ENCODE measurements at regions not wholly inside any gene's neighbourhood (a gene's known extent, or its start where the extent isn't known, plus 50 kb on each side); places are given as distances from the start of the nearest gene placed in this dataset.
"Not testable (repeated sequence)": the region's sequence is repeated elsewhere in the genome, so short reads cannot be mapped to it uniquely, and the experiment has no call there.

GRCh38 chr1:182259968-182260367 is 131.6 kb downstream of the GLUL start:
- DNase-seq (ENCODE audit: low read depth in 2 of 2): no peak

DNA sequence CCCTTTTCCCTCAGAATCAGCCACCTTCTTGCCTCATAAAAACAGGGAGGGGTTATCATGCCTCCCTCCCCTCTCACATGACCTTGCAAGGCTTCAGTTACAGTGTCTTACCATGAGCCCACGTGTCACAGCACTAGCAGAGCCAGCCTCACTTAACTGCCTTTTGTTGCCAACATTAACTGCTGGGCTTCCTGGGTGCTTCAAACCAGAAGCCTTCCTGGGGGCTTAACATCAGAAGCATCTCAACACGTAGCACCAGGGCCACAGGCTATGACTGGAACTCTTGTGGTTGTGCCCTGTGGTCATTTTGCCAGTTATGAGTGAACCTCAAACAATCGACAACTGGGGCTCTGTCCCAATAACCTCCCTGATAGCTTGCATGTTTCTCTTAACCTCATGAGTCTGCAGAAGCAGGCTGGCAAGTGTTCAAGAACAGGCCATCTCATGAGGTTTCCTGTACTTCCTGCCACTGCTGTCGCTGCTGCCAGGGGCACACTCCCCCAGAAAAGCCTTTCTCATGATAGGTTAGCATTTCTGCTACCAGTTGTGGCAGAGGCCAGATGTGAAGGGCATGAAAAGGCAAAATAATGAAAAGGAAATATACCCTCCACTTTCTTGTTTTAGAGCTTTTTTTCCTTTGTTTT is 132.2 kb downstream of the GLUL start:
- peak; percentile 6 to 12 for DNase-seq (ENCODE audit: low read depth in 2 of 2)

- DNase-seq (ENCODE audit: low read depth in 2 of 2): no peak
Measured at GRCh38 chr1:182257369-182258063, 134.1 kb downstream of the GLUL start.

GRCh38 chr1:182256931-182257330 is 134.7 kb downstream of the GLUL start:
- no peak for DNase-seq (ENCODE audit: low read depth in 2 of 2)

- no peak for DNase-seq (ENCODE audit: low read depth in 2 of 2)
Measured at GRCh38 chr1:182255494-182255893, 136.1 kb downstream of the GLUL start.

GRCh38 chr1:182253319-182253860 is 138.2 kb downstream of the GLUL start:
- no peak for DNase-seq (ENCODE audit: low read depth in 2 of 2)

- no peak for DNase-seq (ENCODE audit: low read depth in 2 of 2)
Measured at GRCh38 chr1:182251561-182251960, 140.0 kb downstream of the GLUL start.

DNA sequence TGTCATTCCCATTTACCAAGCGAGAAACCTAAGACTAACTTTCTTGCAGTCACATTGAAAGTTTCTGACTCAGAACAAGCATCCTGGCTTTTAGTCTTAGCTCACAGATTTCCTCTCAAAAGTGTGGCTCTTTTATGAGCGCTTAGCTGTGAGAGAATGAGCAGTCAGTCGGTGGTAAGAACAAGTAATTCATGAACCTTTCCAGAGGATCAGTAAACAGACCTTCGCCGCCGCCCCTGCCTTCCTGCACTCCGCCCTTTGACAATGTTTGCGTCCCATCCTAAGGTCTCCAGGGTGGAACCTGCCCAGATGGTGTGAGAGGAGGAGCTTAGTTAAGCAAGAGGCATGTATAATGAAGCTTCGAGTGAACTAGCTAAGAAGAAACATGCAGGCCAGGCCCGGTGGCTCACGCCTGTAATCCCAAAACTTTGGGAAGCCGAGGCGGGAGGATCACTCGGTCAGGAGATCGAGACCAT is 142.4 kb downstream of the GLUL start:
- DNase-seq (ENCODE audit: low read depth in 2 of 2): no peak

- DNase-seq (ENCODE audit: low read depth in 2 of 2): no peak
Measured at GRCh38 chr1:182248721-182249120, 142.9 kb downstream of the GLUL start.

GRCh38 chr1:182247813-182248212 is 143.8 kb downstream of the GLUL start:
- DNase-seq (ENCODE audit: low read depth in 2 of 2): not testable (repeated sequence)

DNA sequence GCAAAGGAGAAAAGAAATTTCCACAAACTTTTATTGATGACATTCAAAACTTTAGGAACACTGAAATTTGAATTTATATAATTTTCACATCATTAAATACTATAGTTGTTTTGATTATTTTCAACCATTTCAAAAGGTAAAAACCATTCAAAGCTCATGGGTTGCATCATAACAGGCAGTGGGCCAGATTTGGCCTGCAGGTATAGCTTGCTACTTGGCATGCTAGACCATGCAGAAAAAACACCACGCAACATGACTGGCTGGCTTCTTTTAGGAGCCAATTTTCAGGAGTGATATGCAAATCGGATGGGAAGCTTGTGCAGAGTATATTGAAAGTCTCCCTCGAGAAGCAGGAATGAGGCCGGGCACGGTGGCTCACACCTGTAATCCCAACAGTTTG is 144.8 kb downstream of the GLUL start:
- DNase-seq (ENCODE audit: low read depth in 2 of 2): no peak

GRCh38 chr1:182245040-182245439 is 146.6 kb downstream of the GLUL start:
- DNase-seq (ENCODE audit: low read depth in 2 of 2): no peak

GRCh38 chr1:182244451-182244850 is 147.1 kb downstream of the GLUL start:
- no peak for DNase-seq (ENCODE audit: low read depth in 2 of 2)

DNA sequence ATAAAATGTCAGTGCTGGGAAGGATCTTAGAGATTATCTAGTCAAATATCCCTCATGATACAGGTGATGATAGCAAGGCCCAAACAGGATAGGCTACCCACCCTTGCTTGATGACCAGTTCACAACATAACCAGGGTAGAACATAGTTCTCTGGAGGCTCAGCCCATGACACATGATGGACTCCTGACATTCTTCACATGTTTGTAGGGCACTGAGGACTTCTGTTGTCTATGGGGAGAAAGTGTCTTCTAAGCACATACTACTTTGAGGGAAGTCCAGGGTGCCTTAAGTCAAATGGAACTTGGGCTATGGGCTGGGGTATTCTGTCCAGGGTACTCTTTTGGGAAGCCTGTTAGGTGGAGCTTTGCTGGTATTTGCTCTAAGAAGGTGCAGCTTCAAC is 148.9 kb downstream of the GLUL start:
- no peak for DNase-seq (ENCODE audit: low read depth in 2 of 2)

DNA sequence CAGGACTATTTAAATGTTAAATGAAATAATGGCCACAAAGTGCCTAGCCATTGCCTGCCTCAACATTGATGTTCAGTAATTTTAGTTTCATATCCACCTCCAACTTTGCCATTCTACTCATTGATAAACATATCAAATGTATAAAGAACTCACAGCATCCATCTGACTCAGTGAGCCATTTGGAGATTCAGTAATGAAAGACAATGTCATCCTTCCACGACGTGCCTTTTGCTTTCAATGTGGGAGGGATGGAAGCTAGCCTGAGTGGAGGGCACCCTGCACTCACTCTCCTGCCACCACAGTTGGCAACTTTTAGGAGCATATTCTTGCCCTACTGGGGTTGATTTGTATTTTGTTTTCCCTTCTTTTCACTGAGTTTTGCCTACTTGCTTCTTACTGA is 151.5 kb downstream of the GLUL start:
- DNase-seq (ENCODE audit: low read depth in 2 of 2): no peak

DNA sequence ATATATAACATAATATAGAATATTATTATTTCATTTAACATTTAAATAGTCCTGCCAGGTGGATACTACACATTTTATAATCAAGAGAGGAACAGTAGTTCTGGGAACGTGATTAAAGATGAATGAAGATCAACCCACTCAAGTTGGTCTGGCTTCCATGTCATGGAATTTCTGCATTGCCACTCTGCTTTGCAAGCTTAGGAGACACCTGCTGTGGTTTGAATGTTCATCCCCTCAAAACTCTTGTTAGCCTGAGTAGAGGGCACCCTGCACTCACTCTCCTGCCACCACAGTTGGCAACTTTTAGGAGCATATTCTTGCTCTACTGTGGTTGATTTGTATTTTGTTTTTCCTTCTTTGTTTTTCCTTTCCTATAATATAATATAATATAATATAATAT is 153.2 kb downstream of the GLUL start:
- DNase-seq (ENCODE audit: low read depth in 2 of 2): no peak

DNA sequence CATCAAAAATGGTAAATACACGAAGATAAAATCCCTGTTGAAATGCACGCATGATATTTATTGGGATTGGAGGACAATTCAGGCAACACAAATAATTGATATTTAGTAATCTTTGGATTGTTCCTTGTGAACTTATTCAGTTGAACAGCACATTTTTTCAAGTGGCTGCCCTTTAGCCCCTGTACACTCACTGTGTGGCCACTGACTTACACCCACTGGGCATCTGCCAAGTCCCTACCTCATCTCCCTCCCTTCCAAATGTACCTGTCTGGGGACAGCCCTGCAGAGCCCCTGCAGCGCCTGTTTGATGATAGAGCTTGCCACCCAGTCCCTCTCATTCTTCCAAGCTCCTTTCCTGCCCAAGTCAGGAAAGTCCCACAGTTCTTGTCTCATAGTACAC is 154.3 kb downstream of the GLUL start:
- no peak for DNase-seq (ENCODE audit: low read depth in 2 of 2)

- DNase-seq (ENCODE audit: low read depth in 2 of 2): no peak
Measured at GRCh38 chr1:182236651-182237077, 154.9 kb downstream of the GLUL start.

DNA sequence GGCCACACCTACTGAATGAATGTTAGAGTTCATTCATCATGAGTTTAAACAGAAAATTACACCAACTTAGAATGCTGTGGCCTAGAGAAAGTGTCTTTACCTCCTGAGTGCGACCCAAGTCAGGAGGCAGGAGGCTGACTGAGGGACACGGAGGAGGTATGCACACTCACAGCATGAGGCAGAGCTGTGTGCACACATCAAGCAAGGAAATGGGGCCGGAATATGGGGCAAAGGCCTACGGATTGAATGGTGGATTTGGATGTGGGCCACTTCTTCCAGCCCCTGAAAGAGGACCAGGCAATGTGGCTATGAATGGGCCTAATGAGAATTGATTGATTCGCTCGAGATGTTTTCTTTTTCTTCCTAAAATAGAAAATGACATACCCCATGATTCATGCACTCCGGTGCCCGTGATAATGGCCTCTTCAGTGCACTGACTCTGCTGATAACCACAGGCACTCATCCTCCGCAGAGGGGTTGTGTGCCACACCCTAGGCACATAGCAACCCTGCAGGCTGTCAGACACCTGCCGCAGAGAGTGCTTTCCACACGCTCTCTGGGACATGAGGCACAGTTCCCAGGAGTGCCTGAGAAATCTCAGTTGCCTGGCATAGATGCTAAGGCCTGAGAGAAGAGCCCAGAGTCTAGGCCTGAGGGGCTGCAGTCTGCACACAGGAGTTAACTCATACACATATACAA is 155.5 kb downstream of the GLUL start:
- DNase-seq (ENCODE audit: low read depth in 2 of 2): no peak

GRCh38 chr1:182235604-182235951 is 156.0 kb downstream of the GLUL start:
- DNase-seq (ENCODE audit: low read depth in 2 of 2): no peak

GRCh38 chr1:182229921-182230491 is 161.6 kb downstream of the GLUL start:
- no peak for DNase-seq (ENCODE audit: low read depth in 2 of 2)

DNA sequence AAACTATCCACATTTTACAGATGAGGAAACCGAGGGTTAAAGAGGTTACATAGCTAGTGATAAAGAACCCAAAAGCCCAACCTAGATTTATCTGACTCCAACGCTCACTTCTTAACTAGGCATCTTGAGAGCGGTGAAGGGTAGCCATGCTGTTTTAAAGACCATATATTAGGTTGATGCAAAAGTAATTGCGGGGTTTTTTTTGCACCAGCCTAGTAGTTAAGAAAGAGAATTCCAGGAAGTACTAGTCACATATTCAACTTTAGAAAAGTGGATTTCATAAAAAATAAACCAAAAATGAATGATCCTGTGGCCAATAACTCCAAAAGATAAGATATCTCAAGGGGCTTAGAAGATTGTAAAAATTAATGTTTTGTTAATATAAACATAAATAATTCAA is 162.1 kb downstream of the GLUL start:
- no peak for DNase-seq (ENCODE audit: low read depth in 2 of 2)
